Mammary epithelial cell (primary cell): ENCODE measurements at regions not wholly inside any gene's neighbourhood (a gene's known extent, or its start where the extent isn't known, plus 50 kb on each side); places are given as distances from the start of the nearest gene placed in this dataset.

Experiments
- EZH2 ChIP-seq: IDR thresholded peaks from 2 replicates; pipeline ENCODE4 v1.6.1; 2012; ENCODE audit warnings: low read length, inconsistent platforms, borderline replicate concordance
- TF ChIP-seq, protein P1 (sequence below), 2 donors: IDR thresholded peaks in 1 of 2; conservative IDR thresholded peaks in 1 of 2; 2 replicates each; pipeline ENCODE4 v1.5.1; 2011 to 2012; ENCODE audit warnings: inconsistent platforms in 2 of 2, low read length in 2 of 2, mild to moderate bottlenecking in 2 of 2, control low read depth in 1 of 2, low read depth in 1 of 2; ENCODE audit not compliant: insufficient read depth in 1 of 2; ENCODE audit errors: extremely low read depth in 1 of 2

DNA sequence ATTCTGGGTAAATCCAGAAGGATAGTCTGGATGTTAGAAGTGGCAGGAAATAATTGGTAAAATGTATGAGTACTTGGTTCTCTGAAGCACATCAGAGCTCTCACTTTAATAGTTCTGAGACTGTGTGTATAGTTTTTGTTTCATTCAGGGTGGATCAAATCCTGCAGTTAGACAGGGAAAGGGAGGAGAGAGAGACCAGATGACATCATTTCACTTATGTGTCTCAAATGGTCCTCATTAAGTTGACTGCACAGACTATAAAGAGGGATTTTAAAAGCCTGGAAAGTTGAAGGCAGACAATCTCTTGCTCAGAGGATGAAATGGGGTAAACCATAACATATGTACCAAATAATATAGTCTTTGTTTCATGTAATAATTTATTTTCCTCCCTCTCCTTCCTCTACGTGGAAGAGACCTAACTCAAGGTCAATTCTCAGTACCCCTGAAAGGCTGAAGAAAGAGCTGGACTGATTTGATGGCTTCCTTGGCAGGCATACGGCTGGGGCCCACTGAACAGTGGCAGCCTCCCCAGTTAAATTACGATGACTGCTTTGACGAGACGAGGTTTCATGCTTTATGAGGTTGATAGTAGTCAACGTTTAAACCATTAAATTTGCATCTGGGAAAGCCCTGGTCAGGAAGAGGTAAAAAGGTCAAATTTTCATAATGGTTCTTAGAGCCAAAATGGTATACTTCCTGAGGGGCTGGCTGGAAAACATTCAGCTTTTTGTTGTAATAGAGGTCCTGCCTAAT lies 395.1 kb upstream of the RPS23 start:
- TF ChIP-seq, protein P1, sequence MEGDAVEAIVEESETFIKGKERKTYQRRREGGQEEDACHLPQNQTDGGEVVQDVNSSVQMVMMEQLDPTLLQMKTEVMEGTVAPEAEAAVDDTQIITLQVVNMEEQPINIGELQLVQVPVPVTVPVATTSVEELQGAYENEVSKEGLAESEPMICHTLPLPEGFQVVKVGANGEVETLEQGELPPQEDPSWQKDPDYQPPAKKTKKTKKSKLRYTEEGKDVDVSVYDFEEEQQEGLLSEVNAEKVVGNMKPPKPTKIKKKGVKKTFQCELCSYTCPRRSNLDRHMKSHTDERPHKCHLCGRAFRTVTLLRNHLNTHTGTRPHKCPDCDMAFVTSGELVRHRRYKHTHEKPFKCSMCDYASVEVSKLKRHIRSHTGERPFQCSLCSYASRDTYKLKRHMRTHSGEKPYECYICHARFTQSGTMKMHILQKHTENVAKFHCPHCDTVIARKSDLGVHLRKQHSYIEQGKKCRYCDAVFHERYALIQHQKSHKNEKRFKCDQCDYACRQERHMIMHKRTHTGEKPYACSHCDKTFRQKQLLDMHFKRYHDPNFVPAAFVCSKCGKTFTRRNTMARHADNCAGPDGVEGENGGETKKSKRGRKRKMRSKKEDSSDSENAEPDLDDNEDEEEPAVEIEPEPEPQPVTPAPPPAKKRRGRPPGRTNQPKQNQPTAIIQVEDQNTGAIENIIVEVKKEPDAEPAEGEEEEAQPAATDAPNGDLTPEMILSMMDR (conservative IDR thresholded peaks at IDR 0.05 in 1 of 2, IDR thresholded peaks at IDR 0.05 in 1 of 2; ENCODE audit: extremely low read depth in 1 of 2, insufficient read depth in 1 of 2, low read depth in 1 of 2, low read length in 2 of 2): no peak
- no peak for TF ChIP-seq EZH2
